Stimulated activated CD4-positive, alpha-beta T cell treated with anti-CD3 and anti-CD28 coated beads, Interleukin-4, amount 100 ng/mL, for 48 hours (primary cell): ENCODE measurements at regions not wholly inside any gene's neighbourhood (a gene's known extent, or its start where the extent isn't known, plus 50 kb on each side); places are given as distances from the start of the nearest gene placed in this dataset.

ENCODE experiments used
- DNase-seq, 2 donors: peaks; one replicate each; pipeline ENCODE4 v3.0.0-alpha.2; 2020; ENCODE audit warnings: low read depth in 2 of 2

GRCh38 chr5:175765858-175766257 is 105.5 kb upstream of the CPLX2 start:
- DNase-seq, result no peak

GRCh38 chr5:175766963-175767362 is 104.4 kb upstream of the CPLX2 start:
- no peak for DNase-seq

- no peak for DNase-seq
Measured at GRCh38 chr5:175772747-175773533, 98.4 kb upstream of the CPLX2 start.

- no peak for DNase-seq
Measured at GRCh38 chr5:175773534-175774070, 97.8 kb upstream of the CPLX2 start.

GRCh38 chr5:175775416-175775815 is 96.0 kb upstream of the CPLX2 start:
- no peak for DNase-seq

- DNase-seq, result no peak
Measured at GRCh38 chr5:175778951-175779503, 92.4 kb upstream of the CPLX2 start.

- DNase-seq, result no peak
Measured at GRCh38 chr5:175783739-175784138, 87.6 kb upstream of the CPLX2 start.

GRCh38 chr5:175784230-175784629 is 87.1 kb upstream of the CPLX2 start:
- DNase-seq, result no peak

GRCh38 chr5:175785681-175786080 is 85.7 kb upstream of the CPLX2 start:
- DNase-seq, result no peak

GRCh38 chr5:175788155-175788787 is 83.1 kb upstream of the CPLX2 start:
- no peak for DNase-seq

GRCh38 chr5:175789670-175790069 is 81.7 kb upstream of the CPLX2 start:
- DNase-seq, result no peak

GRCh38 chr5:175790796-175791195 is 80.6 kb upstream of the CPLX2 start:
- DNase-seq, result no peak

GRCh38 chr5:175795959-175796358 is 75.4 kb upstream of the CPLX2 start:
- DNase-seq, result no peak

- DNase-seq, result peak; percentile 70 to 79
Measured at GRCh38 chr5:175796536-175797499, 74.6 kb upstream of the CPLX2 start.

- no peak for DNase-seq
Measured at GRCh38 chr5:175797521-175798038, 73.8 kb upstream of the CPLX2 start.

GRCh38 chr5:175798626-175799025 is 72.8 kb upstream of the CPLX2 start:
- no peak for DNase-seq

- no peak for DNase-seq
Measured at GRCh38 chr5:175800656-175801081, 70.7 kb upstream of the CPLX2 start.

GRCh38 chr5:175802361-175802760 is 69.0 kb upstream of the CPLX2 start:
- no peak for DNase-seq

- DNase-seq, result no peak
Measured at GRCh38 chr5:175803254-175803653, 68.1 kb upstream of the CPLX2 start.

GRCh38 chr5:175803736-175804454 is 67.5 kb upstream of the CPLX2 start:
- no peak for DNase-seq
